Tibial nerve (tissue), 4 donors: ENCODE measurements at regions not wholly inside any gene's neighbourhood (a gene's known extent, or its start where the extent isn't known, plus 50 kb on each side); places are given as distances from the start of the nearest gene placed in this dataset.

ENCODE experiments used
- DNase-seq, 2 donors: peaks; one replicate each; pipeline ENCODE4 v3.0.0-alpha.2; 2019; ENCODE audit warnings: low spot score in 2 of 2
- H3K27ac ChIP-seq, 4 donors: fragments of 200-600 bp; sonication (generic) in 3 of 4; one replicate each; pipeline ENCODE4 v1.5.1; 2017 to 2019; ENCODE audit warnings: mild to moderate bottlenecking in 1 of 4
- H3K27me3 ChIP-seq, 2 donors: fragments of 200-600 bp; sonication (generic) in 1 of 2; one replicate each; pipeline versions ENCODE4 v1.5.1 to v1.6.0; 2017 to 2019
- H3K36me3 ChIP-seq, 3 donors: fragments of 200-600 bp; sonication (generic); one replicate each; pipeline ENCODE4 v1.5.1; 2018 to 2019
- H3K4me1 ChIP-seq, 4 donors: fragments of 200-600 bp; sonication (generic) in 3 of 4; one replicate each; pipeline ENCODE4 v1.5.1; 2017 to 2019
- H3K4me3 ChIP-seq, 4 donors: fragments of 200-600 bp; sonication (generic) in 3 of 4; one replicate each; pipeline ENCODE4 v1.5.1; 2017 to 2019; ENCODE audit warnings: mild to moderate bottlenecking in 1 of 4, moderate library complexity in 1 of 4
- H3K9me3 ChIP-seq, 4 donors: fragments of 200-600 bp; sonication (generic) in 3 of 4; one replicate each; pipeline ENCODE4 v1.5.1; 2017 to 2019
- EP300 ChIP-seq, 2 donors: sonication (generic); formaldehyde crosslinking; IDR thresholded peaks; one replicate each; pipeline ENCODE4 v1.6.1; 2017; ENCODE audit warnings: antibody characterized with exemption in 2 of 2, mild to moderate bottlenecking in 1 of 2
- POLR2A ChIP-seq, 2 donors: fragments of 450-650 bp; IDR thresholded peaks; one replicate each; pipeline ENCODE4 v1.6.1; 2017; ENCODE audit warnings: antibody characterized with exemption in 2 of 2, mild to moderate bottlenecking in 2 of 2, moderate library complexity in 2 of 2
- whole genome bisulfite sequencing, 2 donors: methylation state at CpG; one replicate each; pipeline ENCODE4 v1.1.5; 2018; 5-methylcytosine and 5-hydroxymethylcytosine counted together
- TF ChIP-seq, protein P1 (sequence below), 5 experiments: fragments of 200-600 bp in 3 of 5; fragments of 450-650 bp in 2 of 5; sonication (generic) in 3 of 5; IDR thresholded peaks; one replicate each; pipeline ENCODE4 v1.5.1; 2016 to 2019; ENCODE audit warnings: antibody characterized with exemption in 5 of 5, mild to moderate bottlenecking in 3 of 5, moderate library complexity in 2 of 5

DNA sequence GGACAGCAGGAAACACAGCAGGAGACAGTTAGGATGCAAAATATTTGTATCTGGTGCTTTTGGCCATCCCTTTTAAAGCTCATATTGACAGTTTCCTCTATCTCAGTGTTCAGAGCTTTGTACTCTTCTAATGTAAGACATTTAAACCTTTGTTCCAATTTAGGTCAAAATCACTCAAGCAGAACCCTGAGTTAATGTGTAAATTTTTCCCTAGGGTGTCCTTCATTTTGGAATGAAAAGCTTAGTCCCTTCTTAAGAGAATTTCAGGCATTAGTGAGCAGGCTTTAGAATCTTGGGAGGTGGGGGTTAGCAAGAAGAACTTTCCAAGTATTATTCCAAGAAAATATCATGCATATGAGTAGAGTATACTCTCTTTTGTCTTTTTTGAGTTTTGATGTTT is 188.7 kb downstream of the GBA3 start:
- Histone ChIP-seq H3K4me1 (no peaks in the 10 kb centered on the region), H3K36me3 (no peaks in the 10 kb centered on the region), H3K9me3 (no peaks in the 10 kb centered on the region), H3K27ac (no peak overlapping the region), H3K4me3 (no peak overlapping the region), H3K27me3 (no peaks in the 10 kb centered on the region)
- DNase-seq, result no peak
- TF ChIP-seq POLR2A (IDR thresholded peaks at IDR 0.05), result no peak
- no peak for TF ChIP-seq EP300 (IDR thresholded peaks at IDR 0.05)
- TF ChIP-seq, protein P1, sequence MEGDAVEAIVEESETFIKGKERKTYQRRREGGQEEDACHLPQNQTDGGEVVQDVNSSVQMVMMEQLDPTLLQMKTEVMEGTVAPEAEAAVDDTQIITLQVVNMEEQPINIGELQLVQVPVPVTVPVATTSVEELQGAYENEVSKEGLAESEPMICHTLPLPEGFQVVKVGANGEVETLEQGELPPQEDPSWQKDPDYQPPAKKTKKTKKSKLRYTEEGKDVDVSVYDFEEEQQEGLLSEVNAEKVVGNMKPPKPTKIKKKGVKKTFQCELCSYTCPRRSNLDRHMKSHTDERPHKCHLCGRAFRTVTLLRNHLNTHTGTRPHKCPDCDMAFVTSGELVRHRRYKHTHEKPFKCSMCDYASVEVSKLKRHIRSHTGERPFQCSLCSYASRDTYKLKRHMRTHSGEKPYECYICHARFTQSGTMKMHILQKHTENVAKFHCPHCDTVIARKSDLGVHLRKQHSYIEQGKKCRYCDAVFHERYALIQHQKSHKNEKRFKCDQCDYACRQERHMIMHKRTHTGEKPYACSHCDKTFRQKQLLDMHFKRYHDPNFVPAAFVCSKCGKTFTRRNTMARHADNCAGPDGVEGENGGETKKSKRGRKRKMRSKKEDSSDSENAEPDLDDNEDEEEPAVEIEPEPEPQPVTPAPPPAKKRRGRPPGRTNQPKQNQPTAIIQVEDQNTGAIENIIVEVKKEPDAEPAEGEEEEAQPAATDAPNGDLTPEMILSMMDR (IDR thresholded peaks at IDR 0.05), result no peak

DNA sequence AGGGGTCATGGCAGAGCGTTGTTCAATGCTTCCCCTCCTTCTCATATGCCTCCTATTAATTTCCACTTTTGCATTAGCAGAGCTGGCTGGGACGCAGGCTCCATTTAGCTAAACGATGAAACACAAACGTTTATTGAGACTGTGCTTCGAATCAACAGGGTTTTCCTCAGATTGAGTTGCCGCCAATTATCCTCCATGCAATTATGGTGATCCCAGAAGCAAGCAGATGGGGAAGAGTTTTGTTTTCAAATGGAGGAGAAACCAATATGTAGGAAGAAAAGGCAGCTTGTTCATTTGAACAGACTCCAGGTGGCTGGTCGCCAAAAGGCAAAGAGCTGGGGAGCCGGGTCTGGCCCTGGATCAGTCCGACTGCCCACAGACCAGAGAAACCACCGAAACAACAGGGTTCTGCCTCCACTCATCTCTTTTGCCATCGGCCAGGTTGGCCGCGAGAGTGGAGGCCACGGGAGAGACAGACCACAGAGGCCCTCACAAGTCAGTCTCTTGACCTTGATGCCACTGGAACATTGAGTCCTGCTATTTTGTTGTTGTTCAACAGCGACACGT is 184.8 kb downstream of the GBA3 start:
- Histone ChIP-seq H3K27me3 (no peaks in the 10 kb centered on the region), H3K9me3 (no peaks in the 10 kb centered on the region), H3K36me3 (no peaks in the 10 kb centered on the region), H3K4me1 (no peaks in the 10 kb centered on the region), H3K4me3 (no peak overlapping the region), H3K27ac (no peak overlapping the region)
- DNase-seq, result no peak
- no peak for TF ChIP-seq POLR2A (IDR thresholded peaks at IDR 0.05)
- TF ChIP-seq, protein P1 (IDR thresholded peaks at IDR 0.05), result no peak
- TF ChIP-seq EP300 (IDR thresholded peaks at IDR 0.05), result no peak
- WGBS, 2 donors, result 81 to 87% methylated on average over 16 of the region's 16 CpGs

DNA sequence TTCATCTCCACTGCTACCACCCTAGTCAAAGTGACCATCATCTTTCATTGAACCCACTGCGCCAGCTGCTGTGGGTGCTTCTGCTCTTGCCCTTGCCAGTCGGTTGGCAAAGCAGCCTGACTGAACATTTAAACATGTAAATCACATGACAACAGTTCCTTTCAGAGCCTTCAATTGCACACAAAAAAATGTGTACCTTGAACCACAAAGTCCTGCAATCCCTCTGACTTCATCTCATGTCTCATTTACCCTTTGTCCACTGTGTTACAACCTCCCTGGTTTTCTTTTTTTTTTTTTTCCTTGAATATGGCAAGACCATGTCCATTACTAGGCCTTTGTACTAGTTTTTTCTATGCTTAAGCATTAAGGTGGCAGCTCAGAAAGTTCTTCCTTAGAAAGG is 183.5 kb downstream of the GBA3 start:
- no peak for DNase-seq
- Histone ChIP-seq H3K4me3 (no peak overlapping the region), H3K36me3 (no peaks in the 10 kb centered on the region), H3K9me3 (no peaks in the 10 kb centered on the region), H3K4me1 (no peaks in the 10 kb centered on the region), H3K27me3 (no peaks in the 10 kb centered on the region), H3K27ac (no peak overlapping the region)
- TF ChIP-seq POLR2A (IDR thresholded peaks at IDR 0.05) (no peak), EP300 (IDR thresholded peaks at IDR 0.05) (no peak)
- TF ChIP-seq, protein P1 (IDR thresholded peaks at IDR 0.05), result no peak
- WGBS, 2 donors, result 80 to 88% methylated on average over 2 of the region's 2 CpGs

DNA sequence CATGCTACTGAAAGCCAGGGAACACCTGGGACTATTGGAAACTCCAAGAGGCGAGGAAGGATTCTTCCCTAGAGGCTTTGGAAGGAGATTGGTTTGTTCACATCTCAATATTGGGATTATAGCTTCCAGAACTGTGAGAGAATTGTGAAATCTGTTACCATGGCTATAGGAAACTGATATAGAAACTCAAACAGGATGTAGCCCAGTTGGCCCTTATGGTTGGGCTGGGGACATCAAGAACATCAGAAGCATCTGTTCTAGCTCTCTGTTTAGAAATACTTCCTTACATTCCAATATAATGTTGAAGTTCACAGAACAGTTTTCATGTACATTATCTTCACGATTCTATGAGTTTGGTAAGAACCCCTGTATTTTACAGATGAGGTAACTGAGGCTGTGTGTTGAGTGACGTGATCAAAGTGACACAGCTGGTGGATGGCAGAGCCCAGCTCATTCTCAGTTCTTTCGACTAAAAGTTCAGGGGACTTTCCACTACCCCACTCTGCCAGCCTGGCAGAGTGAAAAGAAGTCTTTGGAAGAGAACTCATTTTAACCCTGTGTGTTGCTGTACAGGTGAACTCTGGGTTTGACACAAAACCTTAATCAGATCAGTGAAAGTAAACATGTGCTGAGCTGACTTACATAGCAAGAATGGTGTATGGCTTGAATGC is 183.0 kb downstream of the GBA3 start:
- no peaks in the 10 kb centered on the region for H3K36me3 ChIP-seq
- H3K4me1 ChIP-seq, result no peaks in the 10 kb centered on the region
- no peaks in the 10 kb centered on the region for H3K9me3 ChIP-seq
- DNase-seq, result no peak
- no peak for TF ChIP-seq EP300 (IDR thresholded peaks at IDR 0.05)
- TF ChIP-seq, protein P1 (IDR thresholded peaks at IDR 0.05), result no peak
- no peak for TF ChIP-seq POLR2A (IDR thresholded peaks at IDR 0.05)
- no peak overlapping the region for H3K4me3 ChIP-seq
- 80 to 84% methylated on average over 4 of the region's 4 CpGs for WGBS, 2 donors
- H3K27ac ChIP-seq, result no peak overlapping the region
- no peaks in the 10 kb centered on the region for H3K27me3 ChIP-seq

DNA sequence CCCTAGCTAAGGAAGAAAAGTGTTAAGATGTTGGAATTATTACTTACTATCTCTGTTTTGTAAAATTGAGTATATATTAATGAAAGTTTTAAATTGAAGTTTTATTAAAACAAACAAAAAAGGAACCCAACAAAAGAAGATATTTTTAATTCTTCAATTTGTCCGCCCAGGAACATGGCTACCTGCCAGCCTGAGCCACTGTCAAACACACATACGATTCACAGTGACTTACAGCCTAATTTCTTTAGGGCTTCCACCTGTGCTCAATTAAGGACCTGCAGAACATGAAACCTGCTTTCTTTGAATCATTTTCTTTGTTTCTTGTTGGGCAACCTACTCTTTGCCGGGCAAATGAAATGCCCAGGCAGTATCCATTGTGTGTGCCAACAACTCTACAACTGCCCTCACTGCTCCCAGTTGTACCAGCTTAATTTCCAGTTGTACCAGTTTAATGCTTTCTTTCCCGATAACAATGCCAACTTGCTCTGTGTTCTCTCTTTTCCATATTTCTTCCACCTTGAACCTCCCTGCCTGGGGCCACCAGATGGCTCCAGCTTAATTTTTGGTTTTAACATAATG is 181.7 kb downstream of the GBA3 start:
- Histone ChIP-seq H3K4me3 (no peak overlapping the region), H3K27me3 (no peaks in the 10 kb centered on the region), H3K4me1 (no peaks in the 10 kb centered on the region), H3K27ac (no peak overlapping the region), H3K9me3 (no peaks in the 10 kb centered on the region), H3K36me3 (no peaks in the 10 kb centered on the region)
- TF ChIP-seq POLR2A (IDR thresholded peaks at IDR 0.05), result no peak
- DNase-seq, result no peak
- 70 to 77% methylated on average over 4 of the region's 4 CpGs for WGBS, 2 donors
